GM23248 (cell line): ENCODE measurements at regions not wholly inside any gene's neighbourhood (a gene's known extent, or its start where the extent isn't known, plus 50 kb on each side); places are given as distances from the start of the nearest gene placed in this dataset.

Experiments
- DNase-seq: peaks from one replicate; pipeline ENCODE4 v3.0.0-alpha.2; 2015
- H2AFZ ChIP-seq: fragments of 200-600 bp; sonication (generic); 2 replicates; pipeline ENCODE4 v1.6.1; 2016; ENCODE audit warnings: antibody characterized with exemption
- H3F3A ChIP-seq: fragments of 200-600 bp; sonication (generic); 2 replicates; pipeline ENCODE4 v1.6.1; 2016; ENCODE audit warnings: mild to moderate bottlenecking, antibody characterized with exemption, mixed run types; ENCODE audit not compliant: insufficient read depth
- H3K27ac ChIP-seq: fragments of 200-600 bp; sonication (generic); 2 replicates; pipeline ENCODE4 v1.5.1; 2016; ENCODE audit warnings: mild to moderate bottlenecking
- H3K27me3 ChIP-seq: fragments of 200-600 bp; sonication (generic); replicated peaks from 2 replicates; pipeline ENCODE4 v1.6.1; 2016; ENCODE audit warnings: mild to moderate bottlenecking; ENCODE audit not compliant: insufficient read depth
- H3K36me3 ChIP-seq: fragments of 200-600 bp; sonication (generic); 2 replicates; pipeline ENCODE4 v1.6.1; 2016; ENCODE audit warnings: low read depth, mild to moderate bottlenecking
- H3K4me1 ChIP-seq: fragments of 200-600 bp; sonication (generic); 2 replicates; pipeline ENCODE4 v1.6.1; 2016; ENCODE audit warnings: mild to moderate bottlenecking; ENCODE audit not compliant: insufficient read depth
- H3K4me2 ChIP-seq: fragments of 200-600 bp; sonication (generic); one replicate; pipeline ENCODE4 v1.6.1; 2016; ENCODE audit warnings: mild to moderate bottlenecking; ENCODE audit not compliant: unreplicated experiment
- H3K4me3 ChIP-seq: fragments of 200-600 bp; sonication (generic); 2 replicates; pipeline ENCODE4 v1.5.1; 2016; ENCODE audit warnings: mild to moderate bottlenecking
- H3K79me2 ChIP-seq: fragments of 200-600 bp; sonication (generic); 2 replicates; pipeline ENCODE4 v1.6.1; 2016; ENCODE audit warnings: mild to moderate bottlenecking; ENCODE audit not compliant: insufficient read depth
- H3K9ac ChIP-seq: fragments of 200-600 bp; sonication (generic); 2 replicates; pipeline ENCODE4 v1.6.1; 2016; ENCODE audit warnings: mild to moderate bottlenecking
- H3K9me2 ChIP-seq: fragments of 200-600 bp; sonication (generic); 2 replicates; pipeline ENCODE4 v1.6.1; 2016; ENCODE audit warnings: mixed run types, mild to moderate bottlenecking, moderate library complexity; ENCODE audit not compliant: insufficient read depth
- H3K9me3 ChIP-seq: fragments of 200-600 bp; sonication (generic); one replicate; pipeline ENCODE4 v1.6.1; 2017; ENCODE audit warnings: low read depth
- H4K20me1 ChIP-seq: fragments of 200-600 bp; sonication (generic); 2 replicates; pipeline ENCODE4 v1.6.0; 2016; ENCODE audit not compliant: insufficient read depth
- EZH2 ChIP-seq: fragments of 200-600 bp; sonication (generic); IDR thresholded peaks from 2 replicates; pipeline ENCODE4 v1.6.1; 2018; ENCODE audit warnings: antibody characterized with exemption, mild to moderate bottlenecking; ENCODE audit not compliant: insufficient read depth, poor library complexity, severe bottlenecking
- EZH2phosphoT487 ChIP-seq: fragments of 200-600 bp; sonication (generic); IDR thresholded peaks from 2 replicates; pipeline ENCODE4 v1.6.1; 2018; ENCODE audit warnings: antibody characterized with exemption, moderate library complexity, mild to moderate bottlenecking, low read depth; ENCODE audit not compliant: insufficient read depth
- WGBS, 2 experiments: methylation state at CpG; one replicate each; pipeline ENCODE4 v1.1.6; 2015 to 2017; ENCODE audit warnings: low lambda C conversion rate in 2 of 2, low coverage in 1 of 2; ENCODE audit errors: missing lambda C conversion rate in 2 of 2; 5-methylcytosine and 5-hydroxymethylcytosine counted together
- in situ Hi-C: fragments of 300-500 bp; cut with MboI; formaldehyde crosslinking; loops from 2 replicates; pipeline ENCODE4 v1.15.0; 2020

- WGBS, 2 experiments, result 0 to 4% methylated on average over 1 of the region's 1 CpG
- peaks cover 5% of the 10 kb centered on the region; the same call in 1 of the 2 replicates for H3K4me1 ChIP-seq
- H2AFZ ChIP-seq, result no peak overlapping the region
- no peak for TF ChIP-seq EZH2
- no peak for TF ChIP-seq EZH2phosphoT487
- no peaks in the 10 kb centered on the region for H3K27me3 ChIP-seq
- DNase-seq, result peak; percentile 34
- no peak overlapping the region for H3K9ac ChIP-seq
- no peaks in the 10 kb centered on the region for H4K20me1 ChIP-seq
- H3K79me2 ChIP-seq, result no peaks in the 10 kb centered on the region
- H3K9me3 ChIP-seq, result no peaks in the 10 kb centered on the region
- no peak overlapping the region for H3K27ac ChIP-seq
- H3F3A ChIP-seq, result no peaks in the 10 kb centered on the region
- in situ Hi-C loops, result no loop called here
- H3K4me2 ChIP-seq, result no peak overlapping the region
- H3K4me3 ChIP-seq, result no peak overlapping the region
- no peaks in the 10 kb centered on the region for H3K36me3 ChIP-seq
- H3K9me2 ChIP-seq, result 0 out of 2 replicates have a peak, but pooled peaks cover 4% of the 10 kb centered on the region
Observed at GRCh38 chr3:62962714-62963113, 87.5 kb upstream of the CADPS start.

DNA sequence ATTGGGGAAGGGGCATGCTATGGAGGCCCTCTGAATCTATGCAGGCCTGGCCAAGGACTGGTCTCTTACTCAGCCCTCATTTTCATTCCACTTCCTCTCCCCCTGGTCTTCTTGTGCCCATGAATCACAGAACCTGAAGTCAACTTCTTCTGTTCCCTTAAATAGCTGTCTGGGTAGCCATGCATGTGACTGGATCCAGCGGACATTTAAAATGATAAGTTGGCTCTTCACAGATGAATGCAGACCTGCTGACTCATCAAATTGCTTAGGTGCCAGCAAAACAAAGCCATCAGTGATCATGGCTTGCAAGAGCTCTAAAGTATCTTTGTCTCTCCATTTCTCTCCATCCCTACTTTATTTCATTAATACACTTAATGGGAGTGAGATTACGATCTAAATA is 90.1 kb upstream of the CADPS start:
- Histone ChIP-seq H3K4me2 (no peak overlapping the region), H3K4me1 (peaks cover 5% of the 10 kb centered on the region; the same call in 1 of the 2 replicates), H3F3A (no peaks in the 10 kb centered on the region), H4K20me1 (no peaks in the 10 kb centered on the region), H3K9me3 (no peaks in the 10 kb centered on the region), H3K79me2 (no peaks in the 10 kb centered on the region), H3K36me3 (no peaks in the 10 kb centered on the region), H2AFZ (no peak overlapping the region), H3K27ac (no peak overlapping the region), H3K4me3 (no peak overlapping the region), H3K9me2 (no peaks in the 10 kb centered on the region), H3K27me3 (no peaks in the 10 kb centered on the region), H3K9ac (no peak overlapping the region)
- TF ChIP-seq EZH2phosphoT487, result no peak
- TF ChIP-seq EZH2, result no peak
- 47 to 49% methylated on average over 2 of the region's 2 CpGs for whole genome bisulfite sequencing, 2 experiments
- in situ Hi-C loops, result no loop called here
- peak; percentile 56 for DNase-seq

- Histone ChIP-seq H3K27me3 (no peaks in the 10 kb centered on the region), H3K36me3 (no peaks in the 10 kb centered on the region), H3K4me3 (no peak overlapping the region), H3K4me2 (no peak overlapping the region), H3K79me2 (no peaks in the 10 kb centered on the region), H3K9me2 (no peaks in the 10 kb centered on the region), H3K4me1 (peaks cover 5% of the 10 kb centered on the region; the same call in 1 of the 2 replicates), H3K9me3 (no peaks in the 10 kb centered on the region), H3K9ac (no peak overlapping the region), H4K20me1 (no peaks in the 10 kb centered on the region), H3K27ac (no peak overlapping the region), H2AFZ (no peak overlapping the region), H3F3A (no peaks in the 10 kb centered on the region)
- TF ChIP-seq EZH2phosphoT487 (no peak), EZH2 (no peak)
- DNase-seq, result peak; percentile 25
- in situ Hi-C loops, result no loop called here
- WGBS, 2 experiments, result 79 to 82% methylated on average over 3 of the region's 3 CpGs
Observed at GRCh38 chr3:62968128-62968527, 92.9 kb upstream of the CADPS start.

GRCh38 chr3:62970648-62971047 is 95.4 kb upstream of the CADPS start:
- no peak for TF ChIP-seq EZH2phosphoT487
- no peak for TF ChIP-seq EZH2
- Histone ChIP-seq H3F3A (no peaks in the 10 kb centered on the region), H3K4me1 (no peaks in the 10 kb centered on the region), H3K27me3 (no peaks in the 10 kb centered on the region), H3K79me2 (no peaks in the 10 kb centered on the region), H2AFZ (no peak overlapping the region), H3K9ac (no peak overlapping the region), H3K27ac (no peak overlapping the region), H3K4me3 (no peak overlapping the region), H3K36me3 (no peaks in the 10 kb centered on the region), H4K20me1 (no peaks in the 10 kb centered on the region), H3K9me2 (no peaks in the 10 kb centered on the region), H3K4me2 (no peak overlapping the region), H3K9me3 (no peaks in the 10 kb centered on the region)
- DNase-seq, result no peak
- 59 to 70% methylated on average over 5 of the region's 5 CpGs for WGBS, 2 experiments
- in situ Hi-C loops, result no loop called here

- Histone ChIP-seq H3K27me3 (no peaks in the 10 kb centered on the region; the same call in 1 of the 2 replicates), H3K36me3 (no peaks in the 10 kb centered on the region), H3K9me3 (no peaks in the 10 kb centered on the region), H3K4me3 (no peak overlapping the region), H3K27ac (no peak overlapping the region), H3K4me2 (no peak overlapping the region), H4K20me1 (no peaks in the 10 kb centered on the region), H2AFZ (no peak overlapping the region), H3K4me1 (no peaks in the 10 kb centered on the region), H3F3A (no peaks in the 10 kb centered on the region), H3K79me2 (no peaks in the 10 kb centered on the region), H3K9ac (no peak overlapping the region), H3K9me2 (no peaks in the 10 kb centered on the region)
- TF ChIP-seq EZH2 (no peak), EZH2phosphoT487 (no peak)
- DNase-seq, result no peak
- 50 to 56% methylated on average over 1 of the region's 1 CpG for WGBS, 2 experiments
- in situ Hi-C loops, result no loop called here
Observed at GRCh38 chr3:62975566-62975965, 100.3 kb upstream of the CADPS start.
